ENCODE measurements at regions not wholly inside any gene's neighbourhood (a gene's known extent, or its start where the extent isn't known, plus 50 kb on each side); places are given as distances from the start of the nearest gene placed in this dataset.

DNA sequence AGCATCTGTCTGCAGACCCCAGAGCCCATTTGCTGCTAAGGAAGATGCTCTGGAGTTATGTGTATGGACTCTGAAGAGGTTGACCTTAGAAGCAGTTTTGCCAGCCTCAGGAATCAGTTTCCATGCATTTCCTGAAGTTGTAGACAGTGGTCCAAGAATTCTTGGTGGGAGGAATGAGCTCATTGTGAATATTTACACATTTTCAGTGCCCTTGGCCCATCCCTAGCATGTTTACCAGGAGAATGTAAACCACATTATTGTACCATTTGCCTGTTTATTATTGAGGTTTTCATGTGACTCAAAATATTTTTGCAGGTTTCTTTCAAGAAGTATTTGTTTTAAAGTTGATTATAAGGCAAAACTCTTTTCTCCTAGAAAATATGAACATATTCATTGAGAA, 93.8 kb downstream of the NXNL2 start:
- TF ChIP-seq TAF1 (IDR thresholded peaks at IDR 0.05; ENCODE audit: borderline replicate concordance, low read depth, low read length): no peak
- TF ChIP-seq EP300 (IDR thresholded peaks at IDR 0.05; ENCODE audit: borderline replicate concordance in 1 of 2, control insufficient read depth in 1 of 2, low read depth in 2 of 2, low read length in 2 of 2): no peak
- no peak for TF ChIP-seq MXI1 (IDR thresholded peaks at IDR 0.05; ENCODE audit: low read depth, low read length)
- TF ChIP-seq EED (IDR thresholded peaks at IDR 0.05; ENCODE audit: low read depth): no peak
- TF ChIP-seq, protein P1, sequence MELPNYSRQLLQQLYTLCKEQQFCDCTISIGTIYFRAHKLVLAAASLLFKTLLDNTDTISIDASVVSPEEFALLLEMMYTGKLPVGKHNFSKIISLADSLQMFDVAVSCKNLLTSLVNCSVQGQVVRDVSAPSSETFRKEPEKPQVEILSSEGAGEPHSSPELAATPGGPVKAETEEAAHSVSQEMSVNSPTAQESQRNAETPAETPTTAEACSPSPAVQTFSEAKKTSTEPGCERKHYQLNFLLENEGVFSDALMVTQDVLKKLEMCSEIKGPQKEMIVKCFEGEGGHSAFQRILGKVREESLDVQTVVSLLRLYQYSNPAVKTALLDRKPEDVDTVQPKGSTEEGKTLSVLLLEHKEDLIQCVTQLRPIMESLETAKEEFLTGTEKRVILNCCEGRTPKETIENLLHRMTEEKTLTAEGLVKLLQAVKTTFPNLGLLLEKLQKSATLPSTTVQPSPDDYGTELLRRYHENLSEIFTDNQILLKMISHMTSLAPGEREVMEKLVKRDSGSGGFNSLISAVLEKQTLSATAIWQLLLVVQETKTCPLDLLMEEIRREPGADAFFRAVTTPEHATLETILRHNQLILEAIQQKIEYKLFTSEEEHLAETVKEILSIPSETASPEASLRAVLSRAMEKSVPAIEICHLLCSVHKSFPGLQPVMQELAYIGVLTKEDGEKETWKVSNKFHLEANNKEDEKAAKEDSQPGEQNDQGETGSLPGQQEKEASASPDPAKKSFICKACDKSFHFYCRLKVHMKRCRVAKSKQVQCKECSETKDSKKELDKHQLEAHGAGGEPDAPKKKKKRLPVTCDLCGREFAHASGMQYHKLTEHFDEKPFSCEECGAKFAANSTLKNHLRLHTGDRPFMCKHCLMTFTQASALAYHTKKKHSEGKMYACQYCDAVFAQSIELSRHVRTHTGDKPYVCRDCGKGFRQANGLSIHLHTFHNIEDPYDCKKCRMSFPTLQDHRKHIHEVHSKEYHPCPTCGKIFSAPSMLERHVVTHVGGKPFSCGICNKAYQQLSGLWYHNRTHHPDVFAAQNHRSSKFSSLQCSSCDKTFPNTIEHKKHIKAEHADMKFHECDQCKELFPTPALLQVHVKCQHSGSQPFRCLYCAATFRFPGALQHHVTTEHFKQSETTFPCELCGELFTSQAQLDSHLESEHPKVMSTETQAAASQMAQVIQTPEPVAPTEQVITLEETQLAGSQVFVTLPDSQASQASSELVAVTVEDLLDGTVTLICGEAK (IDR thresholded peaks at IDR 0.05; ENCODE audit: borderline replicate concordance): no peak
- TF ChIP-seq, protein P2, sequence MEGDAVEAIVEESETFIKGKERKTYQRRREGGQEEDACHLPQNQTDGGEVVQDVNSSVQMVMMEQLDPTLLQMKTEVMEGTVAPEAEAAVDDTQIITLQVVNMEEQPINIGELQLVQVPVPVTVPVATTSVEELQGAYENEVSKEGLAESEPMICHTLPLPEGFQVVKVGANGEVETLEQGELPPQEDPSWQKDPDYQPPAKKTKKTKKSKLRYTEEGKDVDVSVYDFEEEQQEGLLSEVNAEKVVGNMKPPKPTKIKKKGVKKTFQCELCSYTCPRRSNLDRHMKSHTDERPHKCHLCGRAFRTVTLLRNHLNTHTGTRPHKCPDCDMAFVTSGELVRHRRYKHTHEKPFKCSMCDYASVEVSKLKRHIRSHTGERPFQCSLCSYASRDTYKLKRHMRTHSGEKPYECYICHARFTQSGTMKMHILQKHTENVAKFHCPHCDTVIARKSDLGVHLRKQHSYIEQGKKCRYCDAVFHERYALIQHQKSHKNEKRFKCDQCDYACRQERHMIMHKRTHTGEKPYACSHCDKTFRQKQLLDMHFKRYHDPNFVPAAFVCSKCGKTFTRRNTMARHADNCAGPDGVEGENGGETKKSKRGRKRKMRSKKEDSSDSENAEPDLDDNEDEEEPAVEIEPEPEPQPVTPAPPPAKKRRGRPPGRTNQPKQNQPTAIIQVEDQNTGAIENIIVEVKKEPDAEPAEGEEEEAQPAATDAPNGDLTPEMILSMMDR (IDR thresholded peaks at IDR 0.05 in 2 of 3, conservative IDR thresholded peaks at IDR 0.05 in 1 of 3; ENCODE audit: control insufficient read depth in 2 of 3, extremely low read depth in 1 of 3, insufficient read depth in 1 of 3, low read depth in 3 of 3, low read length in 3 of 3): no peak
